Muscle of arm (tissue), 1 donor: ENCODE measurements at regions not wholly inside any gene's neighbourhood (a gene's known extent, or its start where the extent isn't known, plus 50 kb on each side); places are given as distances from the start of the nearest gene placed in this dataset.
A peak's percentile ranks its signal among the peaks of the same experiment; 100 is the strongest.

Source experiments
- DNase-seq: peaks from one replicate; pipeline ENCODE4 v3.0.0-alpha.2; 2013

- no peak for DNase-seq
These were observed 130.3 kb upstream of the NUDT7 start for GRCh38 chr16:77592021-77592420.

DNA sequence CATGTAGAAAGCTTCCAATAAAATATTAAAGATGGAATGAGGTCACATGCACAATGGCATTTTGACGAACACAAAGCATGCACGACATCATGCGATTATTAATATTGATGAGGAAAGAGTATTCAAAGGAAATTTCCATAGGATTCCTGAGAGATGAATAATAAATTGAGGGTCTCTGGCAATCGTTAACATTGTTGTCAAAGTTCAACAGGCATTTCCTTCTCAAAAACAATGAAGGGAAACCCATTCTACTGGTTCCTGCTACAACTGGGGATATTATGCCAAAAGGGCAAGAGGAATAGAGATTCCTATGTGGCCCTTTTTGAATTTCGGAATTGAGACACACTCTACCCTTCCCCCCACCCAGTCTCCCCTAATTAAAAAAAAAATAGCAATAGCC, 128.3 kb upstream of the NUDT7 start:
- no peak for DNase-seq

DNA sequence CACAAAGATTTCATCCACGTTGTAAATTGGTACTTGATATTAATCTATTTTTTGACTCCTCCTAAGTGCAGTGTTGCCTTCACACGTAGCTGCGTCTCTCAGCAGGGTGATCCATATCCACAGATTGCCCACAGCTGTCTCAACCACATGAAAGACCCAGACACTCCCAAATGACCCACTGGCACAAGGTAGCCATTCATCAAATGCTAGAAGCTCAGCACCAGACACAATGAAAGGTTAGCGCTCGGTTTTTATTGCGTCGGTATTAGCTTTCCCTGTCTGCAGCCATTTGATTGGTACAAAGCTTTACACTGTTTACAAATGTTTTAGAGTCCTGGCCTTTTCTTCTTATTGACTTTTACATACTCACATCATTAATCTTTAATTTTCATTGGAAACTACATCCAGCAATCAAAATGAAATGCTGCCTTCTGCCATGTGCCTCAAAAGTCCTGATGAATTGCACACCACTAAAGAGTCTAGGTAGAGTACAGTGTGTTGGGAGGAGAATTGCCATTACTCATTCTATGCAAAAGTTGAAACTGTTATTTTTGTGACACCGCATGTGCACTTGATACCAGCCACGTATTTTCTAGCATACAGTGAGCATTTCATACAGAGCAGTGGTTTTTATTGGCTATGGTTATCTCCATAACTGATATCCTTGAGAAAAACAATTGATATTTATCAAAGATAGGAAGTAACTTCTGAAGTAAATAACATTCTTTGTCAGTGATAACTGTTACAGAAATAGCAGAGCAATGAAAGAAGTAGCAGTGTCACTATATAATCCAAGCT, 127.3 kb upstream of the NUDT7 start:
- no peak for DNase-seq

- DNase-seq = no peak
These were observed 126.1 kb upstream of the NUDT7 start for GRCh38 chr16:77596261-77596660.

GRCh38 chr16:77599793-77600415, 122.4 kb upstream of the NUDT7 start:
- no peak for DNase-seq

- no peak for DNase-seq
These were observed 121.8 kb upstream of the NUDT7 start for GRCh38 chr16:77600555-77600954.

DNA sequence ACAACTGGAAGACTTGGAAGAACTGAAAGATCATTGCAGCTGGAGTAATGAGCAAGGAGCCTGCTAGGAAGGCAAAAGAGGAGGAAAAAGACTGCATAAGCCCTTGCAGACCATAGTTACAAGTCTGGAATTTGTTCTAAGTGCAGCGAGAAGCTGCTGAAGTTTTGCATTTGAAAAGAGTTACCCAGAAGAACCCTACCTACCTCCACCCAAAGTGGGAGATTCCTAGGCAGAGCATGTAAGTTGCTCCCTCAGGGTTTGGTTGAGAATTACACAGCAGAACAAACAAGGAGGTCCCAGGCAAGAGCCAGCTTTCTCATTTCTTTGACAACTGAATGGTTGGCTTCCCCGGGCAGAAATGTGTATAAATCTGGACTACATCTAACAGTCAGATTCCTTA, 118.7 kb upstream of the NUDT7 start:
- DNase-seq = no peak

GRCh38 chr16:77610496-77610895, 111.8 kb upstream of the NUDT7 start:
- no peak for DNase-seq

DNA sequence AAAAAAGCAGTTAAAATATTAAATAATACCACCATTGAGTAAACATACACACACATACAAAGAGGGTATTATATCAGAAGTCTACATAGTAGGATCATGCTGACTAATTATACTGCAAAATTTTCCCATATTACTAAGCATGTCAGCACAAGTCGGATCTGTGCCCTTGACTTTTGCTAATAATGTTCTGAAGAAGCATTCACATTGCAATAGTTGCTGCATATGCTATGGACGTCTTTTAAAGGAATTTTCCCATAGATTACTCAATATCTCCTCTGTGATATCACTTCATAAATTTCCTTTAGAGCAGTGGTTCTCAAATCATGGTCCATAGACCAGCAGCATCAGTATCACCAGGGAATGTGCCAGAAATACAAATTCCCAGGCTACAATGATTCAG, 110.9 kb upstream of the NUDT7 start:
- DNase-seq = no peak

DNA sequence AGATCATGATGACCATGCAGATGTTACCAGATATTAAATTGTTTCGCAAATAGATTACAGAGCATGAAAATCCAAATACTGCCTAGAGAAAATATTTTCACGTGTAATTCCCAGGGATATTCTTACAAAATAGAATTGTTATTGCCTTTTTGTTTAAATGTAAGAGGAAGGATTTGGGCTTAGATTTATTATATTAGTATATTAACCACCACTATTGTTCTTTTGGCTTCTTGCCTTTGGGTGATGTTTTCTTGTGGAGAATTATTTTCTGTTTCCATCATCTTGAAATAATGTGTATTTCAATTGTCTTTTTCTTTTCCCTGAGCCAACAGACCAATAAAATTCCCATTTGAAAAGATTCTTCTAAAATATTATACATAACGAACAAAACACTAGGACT, 109.7 kb upstream of the NUDT7 start:
- DNase-seq = peak; percentile 35

GRCh38 chr16:77613095-77613494, 109.2 kb upstream of the NUDT7 start:
- peak; percentile 26 for DNase-seq

DNA sequence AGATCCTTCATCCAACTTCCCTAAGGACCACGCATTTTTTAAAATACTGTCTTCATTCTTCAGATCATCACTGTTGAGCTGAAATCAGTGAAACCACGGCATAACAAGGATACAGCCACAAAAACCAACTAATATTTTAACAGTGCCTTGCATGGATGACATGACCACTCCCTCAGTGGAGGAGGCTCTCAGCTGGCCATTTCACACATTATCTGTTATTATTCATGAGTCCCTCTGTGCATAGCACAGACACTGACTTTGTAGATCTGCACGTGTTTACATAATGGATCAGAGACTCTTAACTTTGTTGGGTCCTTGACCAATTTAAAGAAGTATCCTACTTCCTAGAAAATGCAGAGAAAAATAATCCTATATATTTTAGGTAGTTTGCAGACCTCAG, 104.8 kb upstream of the NUDT7 start:
- no peak for DNase-seq

DNA sequence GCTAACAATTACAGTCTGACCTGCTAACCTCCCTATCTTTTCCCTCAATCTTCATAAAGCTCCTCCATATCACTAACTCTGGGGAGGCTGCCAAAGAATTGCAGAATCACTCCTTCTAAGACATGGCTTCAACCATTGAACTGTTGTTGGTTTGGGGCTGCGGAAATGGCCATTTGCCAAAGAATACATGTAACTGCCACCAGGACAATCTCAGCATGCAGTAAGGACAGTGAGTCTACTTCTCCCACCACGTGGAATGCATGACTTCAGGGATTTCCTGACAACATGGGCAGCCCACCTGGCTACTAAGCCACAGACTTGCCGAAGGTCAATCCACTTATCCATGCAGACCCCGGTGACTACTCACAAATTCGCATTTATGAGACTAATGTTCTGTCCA, 104.3 kb upstream of the NUDT7 start:
- no peak for DNase-seq

DNA sequence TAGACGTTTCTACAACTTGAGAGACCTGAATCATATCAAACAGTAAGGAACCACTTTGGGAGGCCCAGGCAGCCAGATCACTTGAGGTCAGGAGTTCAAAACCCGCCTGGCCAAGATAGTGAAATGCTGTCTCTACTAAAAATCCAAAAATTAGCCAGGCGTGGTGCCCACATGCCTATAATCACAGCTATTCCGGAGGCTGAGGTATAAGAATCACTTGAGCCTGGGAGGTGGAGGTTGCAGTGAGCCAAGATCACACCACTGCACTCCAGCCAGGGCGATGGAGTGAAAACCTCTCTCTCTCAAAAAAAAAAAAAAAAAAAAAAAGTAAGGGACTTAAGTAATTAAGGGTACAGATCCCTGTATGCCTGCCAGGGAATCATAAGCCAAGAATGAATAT, 103.4 kb upstream of the NUDT7 start:
- no peak for DNase-seq

DNA sequence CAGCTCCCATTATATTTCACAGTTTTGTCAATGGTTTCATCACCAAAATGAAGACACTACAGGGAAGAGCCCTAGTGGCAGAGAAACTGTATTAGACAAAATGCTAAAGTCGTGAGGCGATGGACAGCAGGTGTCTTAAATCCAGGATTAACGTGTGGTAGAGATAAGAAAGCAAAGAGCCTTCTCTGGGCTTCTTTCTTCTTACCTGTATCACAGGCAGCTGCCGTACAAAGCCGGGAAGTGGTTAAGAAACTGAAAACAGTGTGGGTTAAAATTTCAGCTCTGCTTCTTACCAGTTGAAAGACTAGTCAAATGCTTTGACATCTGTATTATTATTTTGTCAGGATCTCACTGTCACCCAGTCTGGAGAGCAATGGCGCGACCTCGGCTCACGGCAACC, 98.2 kb upstream of the NUDT7 start:
- no peak for DNase-seq

DNA sequence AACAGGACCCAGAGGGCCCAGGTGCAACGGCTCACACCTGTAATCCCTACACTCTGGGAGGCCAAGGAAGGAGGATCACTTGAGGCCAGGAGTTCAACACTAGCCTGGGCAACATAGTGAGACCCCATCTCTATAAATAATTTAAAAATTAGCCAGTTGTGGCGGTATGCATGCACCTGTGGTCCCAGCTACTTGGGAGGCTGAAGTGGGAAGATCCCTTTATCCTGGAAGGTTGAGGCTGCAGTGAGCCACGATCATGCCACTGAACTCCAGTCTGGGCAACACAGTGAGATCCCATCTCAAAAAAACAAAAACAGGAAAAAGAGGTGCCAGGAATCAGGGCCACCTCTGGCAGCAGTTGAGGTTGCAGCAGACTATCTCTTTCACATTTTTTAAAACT, 85.7 kb upstream of the NUDT7 start:
- DNase-seq = no peak

- no peak for DNase-seq
These were observed 84.4 kb upstream of the NUDT7 start for GRCh38 chr16:77637940-77638339.

GRCh38 chr16:77643176-77643575, 79.1 kb upstream of the NUDT7 start:
- DNase-seq = no peak

GRCh38 chr16:77645764-77646163, 76.5 kb upstream of the NUDT7 start:
- no peak for DNase-seq

DNA sequence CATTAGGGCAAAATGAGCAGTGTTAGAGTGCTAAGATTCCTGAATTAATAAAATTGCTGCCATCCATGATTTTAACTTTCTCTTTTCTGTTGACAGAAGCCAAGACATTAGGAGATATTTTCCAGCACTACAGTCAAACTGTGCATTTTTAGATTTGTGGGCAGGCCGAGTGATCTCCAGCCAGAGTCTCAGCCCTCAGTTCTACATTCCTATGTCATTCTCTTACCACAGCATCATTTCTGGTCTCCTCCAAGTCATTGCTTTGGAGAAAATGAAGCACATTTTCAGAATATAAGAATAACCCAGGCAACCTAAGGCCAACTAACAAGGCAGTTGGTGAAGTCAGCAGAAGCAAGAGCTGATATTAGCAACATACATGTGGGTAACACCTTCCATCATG, 74.6 kb upstream of the NUDT7 start:
- no peak for DNase-seq

DNA sequence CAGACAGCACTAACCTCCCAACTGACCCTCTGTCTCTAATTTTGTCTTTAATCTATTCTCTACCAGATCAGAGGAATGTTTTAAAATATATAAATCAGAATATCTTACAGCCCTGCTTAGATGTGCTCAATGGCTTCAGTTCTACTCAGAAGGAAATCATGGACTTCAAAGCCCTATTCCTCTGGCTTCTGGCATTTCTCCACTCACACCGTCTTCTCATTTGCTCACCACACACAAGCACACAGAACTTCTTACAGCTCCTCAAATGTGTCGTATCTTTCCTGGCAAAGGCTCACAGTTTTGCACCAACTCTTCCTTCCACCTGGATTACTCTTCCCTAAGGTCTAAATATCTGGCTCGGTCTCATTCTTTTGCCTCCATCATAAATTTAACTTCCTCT, 71.6 kb upstream of the NUDT7 start:
- no peak for DNase-seq

- no peak for DNase-seq
These were observed 69.9 kb upstream of the NUDT7 start for GRCh38 chr16:77652399-77652798.

DNA sequence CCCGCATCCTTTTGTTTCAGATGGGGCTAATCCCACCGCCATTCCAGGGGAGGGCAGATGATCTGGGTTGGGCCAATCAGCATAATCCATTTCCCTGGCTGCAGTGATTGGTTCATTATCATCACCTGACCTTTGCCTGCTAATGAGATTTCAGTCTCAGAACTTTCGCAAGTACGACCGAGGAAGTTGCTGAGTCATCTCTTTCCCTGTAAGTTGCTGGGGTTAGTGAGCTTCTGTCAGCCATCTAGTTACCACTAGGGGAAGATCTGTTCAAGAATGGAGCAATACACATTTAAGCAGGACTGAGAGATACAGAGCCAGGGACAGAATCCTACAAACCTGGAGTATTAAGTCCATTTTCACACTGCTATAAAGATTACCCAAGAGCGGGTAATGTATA, 65.3 kb upstream of the NUDT7 start:
- no peak for DNase-seq

DNA sequence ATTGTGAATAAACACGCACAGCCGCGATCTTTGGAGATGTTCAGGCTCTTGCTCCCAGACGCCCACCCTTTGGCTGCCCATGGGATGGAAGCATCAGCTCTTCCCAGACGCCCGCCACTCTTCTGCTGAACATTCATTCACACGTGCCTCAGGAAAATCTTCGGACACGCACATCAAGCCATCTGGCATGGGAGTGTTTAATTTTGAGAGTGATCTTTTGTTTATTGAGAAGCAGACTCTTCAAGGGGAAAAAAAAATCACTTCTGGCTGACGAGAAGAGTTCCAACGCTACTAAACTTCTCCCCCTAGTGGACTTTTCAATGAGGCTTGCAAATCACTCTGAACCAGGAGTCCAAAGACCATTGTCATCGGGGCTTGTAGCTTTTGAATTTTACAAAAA, 62.0 kb upstream of the NUDT7 start:
- DNase-seq = peak; percentile 62
